IPS DF 4.7 (cell line): ENCODE measurements at regions not wholly inside any gene's neighbourhood (a gene's known extent, or its start where the extent isn't known, plus 50 kb on each side); places are given as distances from the start of the nearest gene placed in this dataset.

Source experiments
- DNase-seq: peaks from one replicate; pipeline ENCODE4 v3.0.0-alpha.2; 2013; ENCODE audit warnings: low spot score; ENCODE audit errors: extremely low read depth

- DNase-seq, result no peak
These were observed 250.7 kb downstream of the FAT3 start for GRCh38 chr11:92475316-92475715.

GRCh38 chr11:92475819-92476218 lies 251.2 kb downstream of the FAT3 start:
- no peak for DNase-seq

- no peak for DNase-seq
These were observed 253.1 kb downstream of the FAT3 start for GRCh38 chr11:92477686-92478085.

- no peak for DNase-seq
These were observed 255.9 kb downstream of the FAT3 start for GRCh38 chr11:92480499-92480898.

- no peak for DNase-seq
These were observed 258.0 kb downstream of the FAT3 start for GRCh38 chr11:92482492-92483060.

GRCh38 chr11:92484570-92484969 lies 260.0 kb downstream of the FAT3 start:
- no peak for DNase-seq

GRCh38 chr11:92489826-92490399 lies 265.3 kb downstream of the FAT3 start:
- no peak for DNase-seq

GRCh38 chr11:92492372-92492771 lies 267.8 kb downstream of the FAT3 start:
- no peak for DNase-seq

- DNase-seq, result no peak
These were observed 270.6 kb downstream of the FAT3 start for GRCh38 chr11:92495107-92495793.

GRCh38 chr11:92500453-92500852 lies 275.8 kb downstream of the FAT3 start:
- no peak for DNase-seq

GRCh38 chr11:92501066-92501739 lies 276.6 kb downstream of the FAT3 start:
- DNase-seq, result no peak

- no peak for DNase-seq
These were observed 279.4 kb downstream of the FAT3 start for GRCh38 chr11:92504004-92504403.

GRCh38 chr11:92504534-92504933 lies 279.9 kb downstream of the FAT3 start:
- no peak for DNase-seq

- no peak for DNase-seq
These were observed 281.1 kb downstream of the FAT3 start for GRCh38 chr11:92505689-92506088.

GRCh38 chr11:92506809-92507336 lies 282.3 kb downstream of the FAT3 start:
- no peak for DNase-seq

GRCh38 chr11:92510591-92510990 lies 286.0 kb downstream of the FAT3 start:
- no peak for DNase-seq

GRCh38 chr11:92511522-92512203 lies 287.0 kb downstream of the FAT3 start:
- DNase-seq, result peak; percentile 75

- DNase-seq, result no peak
These were observed 287.6 kb downstream of the FAT3 start for GRCh38 chr11:92512204-92512569.

GRCh38 chr11:92523611-92524010 lies 299.0 kb downstream of the FAT3 start:
- no peak for DNase-seq

- DNase-seq, result no peak
These were observed 299.9 kb downstream of the FAT3 start for GRCh38 chr11:92524542-92524941.

- no peak for DNase-seq
These were observed 302.8 kb downstream of the FAT3 start for GRCh38 chr11:92527467-92527866.

GRCh38 chr11:92528001-92528400 lies 303.4 kb downstream of the FAT3 start:
- DNase-seq, result no peak
